ENCODE measurements at regions not wholly inside any gene's neighbourhood (a gene's known extent, or its start where the extent isn't known, plus 50 kb on each side); places are given as distances from the start of the nearest gene placed in this dataset.

DNA sequence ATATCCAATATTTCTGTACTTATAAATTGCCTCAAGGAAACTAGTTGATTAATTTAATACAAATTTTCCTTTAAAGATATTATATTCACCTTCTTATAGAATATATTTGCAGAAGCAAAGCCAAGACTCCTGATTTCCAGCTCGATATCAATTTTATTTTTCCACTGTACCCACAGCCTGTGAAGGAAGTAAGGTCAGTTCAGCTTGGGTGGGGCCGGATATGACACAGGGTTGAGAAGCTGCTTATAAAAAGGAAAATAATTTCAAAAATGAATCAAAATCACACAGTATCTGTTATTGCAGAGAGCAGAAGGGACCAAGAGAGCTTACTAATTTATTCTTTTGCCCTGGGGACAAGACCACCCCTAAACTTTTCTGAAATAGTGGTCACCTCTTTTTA is 491.4 kb downstream of the TUSC7 start:
- TF ChIP-seq POLR2A (IDR thresholded peaks at IDR 0.05) (no peak), POLR2AphosphoS5 (IDR thresholded peaks at IDR 0.05) (no peak), EP300 (IDR thresholded peaks at IDR 0.05) (no peak)
- TF ChIP-seq, protein P1, sequence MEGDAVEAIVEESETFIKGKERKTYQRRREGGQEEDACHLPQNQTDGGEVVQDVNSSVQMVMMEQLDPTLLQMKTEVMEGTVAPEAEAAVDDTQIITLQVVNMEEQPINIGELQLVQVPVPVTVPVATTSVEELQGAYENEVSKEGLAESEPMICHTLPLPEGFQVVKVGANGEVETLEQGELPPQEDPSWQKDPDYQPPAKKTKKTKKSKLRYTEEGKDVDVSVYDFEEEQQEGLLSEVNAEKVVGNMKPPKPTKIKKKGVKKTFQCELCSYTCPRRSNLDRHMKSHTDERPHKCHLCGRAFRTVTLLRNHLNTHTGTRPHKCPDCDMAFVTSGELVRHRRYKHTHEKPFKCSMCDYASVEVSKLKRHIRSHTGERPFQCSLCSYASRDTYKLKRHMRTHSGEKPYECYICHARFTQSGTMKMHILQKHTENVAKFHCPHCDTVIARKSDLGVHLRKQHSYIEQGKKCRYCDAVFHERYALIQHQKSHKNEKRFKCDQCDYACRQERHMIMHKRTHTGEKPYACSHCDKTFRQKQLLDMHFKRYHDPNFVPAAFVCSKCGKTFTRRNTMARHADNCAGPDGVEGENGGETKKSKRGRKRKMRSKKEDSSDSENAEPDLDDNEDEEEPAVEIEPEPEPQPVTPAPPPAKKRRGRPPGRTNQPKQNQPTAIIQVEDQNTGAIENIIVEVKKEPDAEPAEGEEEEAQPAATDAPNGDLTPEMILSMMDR (IDR thresholded peaks at IDR 0.05), result no peak
